ENCODE measurements at regions not wholly inside any gene's neighbourhood (a gene's known extent, or its start where the extent isn't known, plus 50 kb on each side); places are given as distances from the start of the nearest gene placed in this dataset.

DNA sequence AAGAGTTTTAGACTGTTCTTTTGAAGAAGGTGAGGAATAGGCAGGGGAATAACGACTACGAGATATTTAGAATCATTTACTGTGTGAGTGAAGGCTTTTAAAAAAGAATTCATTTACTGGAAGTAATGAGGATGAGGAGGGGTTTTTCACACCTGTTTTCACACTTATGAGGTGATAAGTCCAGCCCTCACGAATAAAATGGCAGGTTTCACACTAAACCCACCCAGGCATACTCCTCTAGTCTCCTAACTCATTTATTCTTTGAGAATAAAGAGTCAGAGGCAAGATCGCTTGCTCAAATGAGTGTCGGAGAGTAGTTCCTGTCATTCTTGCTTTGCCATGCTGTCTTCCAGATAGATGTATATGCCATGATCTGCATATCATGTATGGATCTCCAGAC lies 79.0 kb upstream of the ZEB2 start:
- TF ChIP-seq POLR2A (IDR thresholded peaks at IDR 0.05) (no peak), POLR2AphosphoS5 (IDR thresholded peaks at IDR 0.05) (no peak)
- TF ChIP-seq, protein P1, sequence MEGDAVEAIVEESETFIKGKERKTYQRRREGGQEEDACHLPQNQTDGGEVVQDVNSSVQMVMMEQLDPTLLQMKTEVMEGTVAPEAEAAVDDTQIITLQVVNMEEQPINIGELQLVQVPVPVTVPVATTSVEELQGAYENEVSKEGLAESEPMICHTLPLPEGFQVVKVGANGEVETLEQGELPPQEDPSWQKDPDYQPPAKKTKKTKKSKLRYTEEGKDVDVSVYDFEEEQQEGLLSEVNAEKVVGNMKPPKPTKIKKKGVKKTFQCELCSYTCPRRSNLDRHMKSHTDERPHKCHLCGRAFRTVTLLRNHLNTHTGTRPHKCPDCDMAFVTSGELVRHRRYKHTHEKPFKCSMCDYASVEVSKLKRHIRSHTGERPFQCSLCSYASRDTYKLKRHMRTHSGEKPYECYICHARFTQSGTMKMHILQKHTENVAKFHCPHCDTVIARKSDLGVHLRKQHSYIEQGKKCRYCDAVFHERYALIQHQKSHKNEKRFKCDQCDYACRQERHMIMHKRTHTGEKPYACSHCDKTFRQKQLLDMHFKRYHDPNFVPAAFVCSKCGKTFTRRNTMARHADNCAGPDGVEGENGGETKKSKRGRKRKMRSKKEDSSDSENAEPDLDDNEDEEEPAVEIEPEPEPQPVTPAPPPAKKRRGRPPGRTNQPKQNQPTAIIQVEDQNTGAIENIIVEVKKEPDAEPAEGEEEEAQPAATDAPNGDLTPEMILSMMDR (IDR thresholded peaks at IDR 0.05) = no peak

Measured in sigmoid colon (tissue), 4 donors.